ENCODE measurements at regions not wholly inside any gene's neighbourhood (a gene's known extent, or its start where the extent isn't known, plus 50 kb on each side); places are given as distances from the start of the nearest gene placed in this dataset.
"Not testable (repeated sequence)": the region's sequence is repeated elsewhere in the genome, so short reads cannot be mapped to it uniquely, and the experiment has no call there.

DNA sequence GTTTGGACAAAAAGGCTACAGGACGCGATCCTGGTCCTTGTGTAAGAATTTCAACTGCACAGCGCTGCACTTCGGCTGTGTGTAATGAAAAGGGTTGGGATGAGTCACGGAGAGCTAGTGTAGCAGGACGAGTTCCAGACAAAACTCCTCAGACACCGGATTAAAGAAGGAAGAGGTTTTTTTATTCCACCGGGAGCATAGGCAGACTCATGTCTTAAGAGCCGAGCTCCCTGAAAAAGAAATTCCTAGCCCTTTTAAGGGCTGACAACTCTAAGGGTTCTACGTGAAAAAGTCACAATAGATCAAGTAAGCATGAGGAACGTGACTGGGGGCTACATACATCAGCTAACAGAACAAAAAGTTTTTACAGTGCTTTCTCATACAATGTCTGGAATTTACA is 54.8 kb upstream of the FAM90A1 start:
- ATAC-seq (replicated peaks); H3K36me3 Mint-ChIP-seq; H3K4me3 Mint-ChIP-seq; H3K4me1 Mint-ChIP-seq; H3K27ac Mint-ChIP-seq; DNase-seq; H3K9me3 Mint-ChIP-seq: not testable (repeated sequence)
- H3K27me3 Mint-ChIP-seq: peaks cover 14% of the 10 kb centered on the region in 2 donors

DNA sequence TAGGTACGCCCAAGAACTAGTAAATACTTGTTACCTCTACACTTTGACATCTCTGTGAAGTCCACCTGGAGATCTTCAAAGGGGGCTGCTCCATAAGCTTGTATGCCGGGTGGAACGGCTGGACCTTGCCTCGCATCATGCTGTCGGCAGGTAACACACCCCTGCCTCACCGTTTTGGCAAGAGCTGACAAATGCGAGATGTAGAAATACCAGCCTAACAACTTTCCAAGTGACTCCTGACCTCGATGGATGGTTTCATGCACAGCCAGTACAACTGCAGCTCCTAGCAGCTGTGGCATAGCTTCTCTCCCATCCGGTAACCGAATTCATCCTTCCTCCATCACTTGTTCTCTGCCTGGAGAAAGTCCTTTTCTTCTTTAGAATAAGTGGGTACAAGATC is 58.3 kb upstream of the FAM90A1 start:
- H3K27ac Mint-ChIP-seq, H3K4me1 Mint-ChIP-seq, DNase-seq: not testable (repeated sequence)

DNA sequence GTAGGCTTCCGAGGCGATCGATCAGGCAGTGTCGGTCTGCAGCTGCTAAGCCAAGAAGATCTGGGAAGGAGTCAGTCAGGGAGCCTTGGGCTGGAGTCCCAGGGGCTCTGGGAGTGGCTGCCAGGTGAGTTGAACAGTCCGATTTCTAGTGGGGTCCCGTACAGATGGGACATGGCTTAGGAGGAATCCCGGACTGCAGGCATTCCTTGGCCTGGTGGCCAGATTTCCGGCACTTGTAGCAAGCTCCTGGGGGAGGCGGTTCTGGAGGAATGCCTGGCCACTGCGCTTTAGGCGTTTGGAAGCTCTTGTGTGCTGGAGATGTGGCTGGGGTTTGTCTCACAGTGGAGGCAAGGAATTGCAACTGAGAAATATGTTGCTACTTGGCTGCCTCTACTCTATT is 64.3 kb upstream of the FAM90A1 start:
- not testable (repeated sequence) for H3K9me3 Mint-ChIP-seq; DNase-seq; H3K4me3 Mint-ChIP-seq; ATAC-seq (replicated peaks); H3K36me3 Mint-ChIP-seq; H3K4me1 Mint-ChIP-seq; H3K27me3 Mint-ChIP-seq; H3K27ac Mint-ChIP-seq

More for the DNA sequence above, 58.3 kb upstream of the FAM90A1 start:
- H3K27me3 Mint-ChIP-seq; ATAC-seq (replicated peaks); H3K9me3 Mint-ChIP-seq; H3K4me3 Mint-ChIP-seq; H3K36me3 Mint-ChIP-seq: not testable (repeated sequence)

DNA sequence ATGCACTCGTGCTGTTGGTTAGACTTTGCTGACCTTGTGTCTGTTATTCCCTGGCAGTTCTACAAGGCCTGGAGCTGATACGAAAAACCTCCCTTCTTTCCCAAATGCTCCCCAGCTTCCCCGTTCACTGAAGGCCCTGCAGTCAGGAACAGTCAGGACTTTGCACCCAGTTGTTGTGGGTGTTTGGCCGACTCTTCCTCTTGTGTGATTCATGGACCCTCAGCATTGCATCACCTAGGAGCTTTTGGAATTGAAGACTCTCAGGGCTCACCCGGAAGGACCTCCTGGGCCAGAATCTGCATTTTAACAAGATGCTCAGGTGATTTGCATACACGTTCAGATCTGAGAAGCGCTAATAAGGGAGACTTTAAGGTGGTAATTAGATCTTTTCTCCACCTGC is 67.2 kb upstream of the FAM90A1 start:
- H3K9me3 Mint-ChIP-seq; H3K4me3 Mint-ChIP-seq; H3K36me3 Mint-ChIP-seq; H3K27me3 Mint-ChIP-seq; H3K4me1 Mint-ChIP-seq; H3K27ac Mint-ChIP-seq; DNase-seq; ATAC-seq (replicated peaks): not testable (repeated sequence)

GRCh38 chr12:8308611-8309010 is 81.2 kb upstream of the FAM90A1 start:
- not testable (repeated sequence) for H3K27ac Mint-ChIP-seq; ATAC-seq (replicated peaks); H3K36me3 Mint-ChIP-seq; H3K27me3 Mint-ChIP-seq; H3K4me3 Mint-ChIP-seq; H3K4me1 Mint-ChIP-seq; H3K9me3 Mint-ChIP-seq; DNase-seq

DNA sequence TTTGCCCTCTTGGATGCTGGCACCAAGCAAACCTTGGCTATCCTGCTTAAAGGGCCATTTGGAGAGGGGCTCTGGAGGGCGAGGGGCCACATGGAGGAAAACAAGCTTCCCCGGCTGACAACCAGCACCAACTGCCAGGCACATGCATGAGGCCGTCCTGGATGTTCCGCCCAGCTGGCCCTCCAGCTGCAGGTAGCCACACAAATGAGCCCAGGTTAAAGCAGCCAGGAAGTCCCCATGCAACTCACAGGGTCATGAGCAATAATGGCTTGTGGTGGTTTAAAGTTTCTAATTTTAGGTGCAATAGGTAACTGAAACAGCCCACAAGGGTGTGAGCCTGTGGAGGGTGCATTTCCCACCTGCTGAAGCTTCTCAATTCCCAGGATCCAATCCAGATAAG is 88.6 kb upstream of the FAM90A1 start:
- H3K27me3 Mint-ChIP-seq: peaks cover 0 to 11% of the 10 kb centered on the region in 2 donors
- peaks cover 2 to 12% of the 10 kb centered on the region in 2 donors for H3K4me1 Mint-ChIP-seq

DNA sequence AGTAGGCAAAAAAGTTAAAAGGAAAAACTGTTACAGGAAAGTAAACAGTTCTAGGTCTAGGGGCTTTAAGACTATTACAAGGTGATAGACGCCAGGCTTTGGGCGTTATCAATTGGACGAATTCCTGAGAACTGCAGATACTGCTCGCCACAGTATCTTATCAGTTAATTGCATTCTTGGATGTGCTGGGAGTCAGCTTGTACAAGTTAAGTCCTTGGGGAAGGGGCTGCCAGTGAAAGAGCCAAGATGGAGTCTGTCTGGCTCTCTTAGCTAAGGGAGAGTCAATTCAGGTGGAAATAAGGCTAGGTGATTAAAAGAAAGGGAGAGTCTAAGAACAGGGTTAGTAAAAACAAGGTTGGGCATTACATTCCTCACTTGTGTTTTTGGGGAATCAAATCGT is 90.3 kb upstream of the FAM90A1 start:
- Mint-ChIP-seq H3K4me1 (peaks cover 2 to 12% of the 10 kb centered on the region in 2 donors), H3K27me3 (peaks cover 0 to 11% of the 10 kb centered on the region in 2 donors)
- not testable (repeated sequence) for H3K27ac Mint-ChIP-seq; H3K4me3 Mint-ChIP-seq; ATAC-seq (replicated peaks); H3K36me3 Mint-ChIP-seq; H3K9me3 Mint-ChIP-seq; DNase-seq

More for the DNA sequence above, 88.6 kb upstream of the FAM90A1 start:
- H3K36me3 Mint-ChIP-seq; H3K9me3 Mint-ChIP-seq; DNase-seq; H3K27ac Mint-ChIP-seq; H3K4me3 Mint-ChIP-seq; ATAC-seq (replicated peaks): not testable (repeated sequence)

GRCh38 chr12:8320251-8320730 is 92.9 kb upstream of the FAM90A1 start:
- not testable (repeated sequence) for H3K36me3 Mint-ChIP-seq
- H3K4me1 Mint-ChIP-seq: peaks cover 2 to 12% of the 10 kb centered on the region in 2 donors

GRCh38 chr12:8320791-8321370 is 93.5 kb upstream of the FAM90A1 start:
- not testable (repeated sequence) for H3K9me3 Mint-ChIP-seq; ATAC-seq (replicated peaks); DNase-seq; H3K4me3 Mint-ChIP-seq; H3K36me3 Mint-ChIP-seq; H3K27ac Mint-ChIP-seq
- Mint-ChIP-seq H3K4me1 (peaks cover 2 to 12% of the 10 kb centered on the region in 2 donors), H3K27me3 (peaks cover 0 to 11% of the 10 kb centered on the region in 2 donors)

More at GRCh38 chr12:8320251-8320730, 92.9 kb upstream of the FAM90A1 start:
- not testable (repeated sequence) for H3K9me3 Mint-ChIP-seq; DNase-seq; ATAC-seq (replicated peaks); H3K4me3 Mint-ChIP-seq; H3K27ac Mint-ChIP-seq
- H3K27me3 Mint-ChIP-seq: peaks cover 0 to 11% of the 10 kb centered on the region in 2 donors

- not testable (repeated sequence) for H3K27me3 Mint-ChIP-seq; ATAC-seq (replicated peaks); DNase-seq; H3K36me3 Mint-ChIP-seq; H3K4me3 Mint-ChIP-seq; H3K27ac Mint-ChIP-seq
- Mint-ChIP-seq H3K9me3 (peaks cover 15 to 17% of the 10 kb centered on the region in 2 donors), H3K4me1 (peaks cover 9 to 25% of the 10 kb centered on the region in 2 donors)
Observed at GRCh38 chr12:8325145-8325839, 97.9 kb upstream of the FAM90A1 start.

- H3K4me3 Mint-ChIP-seq; H3K27ac Mint-ChIP-seq; H3K36me3 Mint-ChIP-seq; ATAC-seq (replicated peaks); DNase-seq; H3K27me3 Mint-ChIP-seq: not testable (repeated sequence)
- H3K4me1 Mint-ChIP-seq: peaks cover 7 to 21% of the 10 kb centered on the region in 2 donors
- H3K9me3 Mint-ChIP-seq: peaks cover 15 to 17% of the 10 kb centered on the region in 2 donors
Observed at GRCh38 chr12:8328835-8329234, 101.4 kb upstream of the FAM90A1 start.

DNA sequence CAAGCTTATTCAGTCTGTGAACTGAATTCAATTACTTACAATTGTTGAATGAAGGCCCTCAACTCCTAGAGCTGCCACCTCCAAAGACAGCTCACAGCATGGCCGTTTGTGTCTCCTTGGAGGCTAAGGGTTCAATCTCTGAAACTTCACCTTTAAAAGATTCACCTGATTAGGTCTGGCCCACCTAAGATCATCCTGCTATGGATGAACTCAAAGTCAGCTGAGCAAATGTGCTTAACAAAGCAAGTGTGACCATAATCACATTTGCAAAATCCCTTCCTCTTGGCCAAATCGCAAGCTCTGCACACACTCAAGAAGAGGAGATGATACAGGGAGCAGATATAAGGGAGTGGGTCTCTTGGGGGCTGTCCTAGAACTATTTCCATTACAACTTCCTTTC is 105.0 kb upstream of the FAM90A1 start:
- not testable (repeated sequence) for ATAC-seq (replicated peaks); H3K4me3 Mint-ChIP-seq; H3K27me3 Mint-ChIP-seq; DNase-seq; H3K36me3 Mint-ChIP-seq; H3K27ac Mint-ChIP-seq
- Mint-ChIP-seq H3K9me3 (peaks cover 15 to 17% of the 10 kb centered on the region in 2 donors), H3K4me1 (peaks cover 7 to 14% of the 10 kb centered on the region in 2 donors)

- not testable (repeated sequence) for H3K27me3 Mint-ChIP-seq; H3K27ac Mint-ChIP-seq; DNase-seq; H3K4me1 Mint-ChIP-seq; H3K9me3 Mint-ChIP-seq; ATAC-seq (replicated peaks); H3K4me3 Mint-ChIP-seq; H3K36me3 Mint-ChIP-seq
Observed at GRCh38 chr12:8351073-8351472, 104.7 kb upstream of the CLEC6A start.

DNA sequence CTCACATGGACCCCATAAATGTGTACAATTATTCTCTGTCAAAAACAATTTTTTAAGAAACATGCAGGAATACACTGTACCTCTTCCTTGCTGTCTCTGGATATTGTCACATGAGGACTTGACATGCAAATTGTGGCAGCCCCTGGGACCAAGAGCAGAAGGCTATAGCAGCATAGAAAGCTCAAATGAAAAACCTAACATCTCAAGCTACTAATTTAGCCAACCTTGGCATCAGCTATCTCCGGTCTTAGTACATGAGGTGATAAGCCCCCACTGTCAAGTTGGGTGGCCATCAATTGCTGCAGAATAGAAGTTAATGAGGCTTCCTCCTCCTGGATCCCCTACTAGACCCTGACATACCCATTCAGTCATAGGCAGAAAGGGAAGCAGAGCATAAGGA is 101.0 kb upstream of the CLEC6A start:
- H3K4me1 Mint-ChIP-seq; H3K4me3 Mint-ChIP-seq; H3K36me3 Mint-ChIP-seq; ATAC-seq (replicated peaks); H3K27me3 Mint-ChIP-seq; H3K27ac Mint-ChIP-seq; H3K9me3 Mint-ChIP-seq; DNase-seq: not testable (repeated sequence)

GRCh38 chr12:8355531-8355930 is 100.2 kb upstream of the CLEC6A start:
- not testable (repeated sequence) for DNase-seq; H3K36me3 Mint-ChIP-seq; H3K4me1 Mint-ChIP-seq; H3K27me3 Mint-ChIP-seq; H3K9me3 Mint-ChIP-seq; H3K4me3 Mint-ChIP-seq; ATAC-seq (replicated peaks); H3K27ac Mint-ChIP-seq
